ENCODE measurements at regions not wholly inside any gene's neighbourhood (a gene's known extent, or its start where the extent isn't known, plus 50 kb on each side); places are given as distances from the start of the nearest gene placed in this dataset.

DNA sequence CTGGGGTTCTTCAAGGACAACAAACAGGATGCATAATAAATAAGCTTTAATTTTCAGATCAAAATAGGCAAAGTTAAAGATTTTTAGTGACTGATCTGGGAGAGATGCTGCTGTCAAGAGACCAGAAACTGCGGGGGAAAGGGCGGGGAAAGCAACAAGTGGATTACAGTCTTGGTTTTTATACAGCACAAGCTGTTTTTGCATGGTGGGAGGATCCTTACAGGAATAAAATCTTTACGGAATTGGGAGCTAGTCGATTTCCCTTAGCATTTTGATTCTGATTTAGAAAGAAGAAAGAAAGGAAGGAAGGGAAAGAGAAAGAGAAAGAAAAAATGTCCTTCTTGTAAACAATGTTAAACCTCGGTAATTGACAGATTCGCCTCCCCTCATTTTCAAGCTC is 242.3 kb upstream of the SP8 start:
- no peak for DNase-seq (ENCODE audit: low read depth)

DNA sequence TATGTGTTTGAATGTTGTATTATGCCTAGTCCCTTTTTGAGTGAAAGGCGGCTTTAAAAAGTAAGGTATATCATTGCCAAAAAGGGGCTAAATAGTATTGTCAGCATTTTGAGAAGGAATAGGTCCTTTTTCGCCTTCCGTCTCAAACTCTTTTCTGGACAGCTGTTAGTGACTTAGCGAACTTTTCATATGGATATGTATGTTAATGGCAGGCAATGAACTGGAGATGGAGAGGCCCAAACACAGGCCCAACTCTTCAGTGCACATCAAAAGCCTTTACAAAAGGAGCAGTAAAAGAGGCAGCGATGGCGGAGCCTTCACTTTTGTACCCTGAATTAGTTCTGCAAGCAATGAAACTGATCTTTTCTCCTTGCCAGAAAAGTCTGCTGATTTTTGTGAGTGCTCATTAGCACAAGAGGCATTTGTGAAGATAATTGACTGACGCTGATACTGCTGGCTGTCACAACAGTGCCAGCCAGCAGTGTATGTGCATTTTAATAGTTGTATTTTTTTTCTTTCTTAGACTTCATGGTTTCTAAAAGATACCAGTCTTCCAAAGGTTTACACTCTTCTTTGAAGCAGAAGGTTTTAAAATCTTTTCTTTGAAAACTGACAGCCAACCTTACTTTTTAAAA is 243.7 kb upstream of the SP8 start:
- DNase-seq (ENCODE audit: low read depth) = no peak

DNA sequence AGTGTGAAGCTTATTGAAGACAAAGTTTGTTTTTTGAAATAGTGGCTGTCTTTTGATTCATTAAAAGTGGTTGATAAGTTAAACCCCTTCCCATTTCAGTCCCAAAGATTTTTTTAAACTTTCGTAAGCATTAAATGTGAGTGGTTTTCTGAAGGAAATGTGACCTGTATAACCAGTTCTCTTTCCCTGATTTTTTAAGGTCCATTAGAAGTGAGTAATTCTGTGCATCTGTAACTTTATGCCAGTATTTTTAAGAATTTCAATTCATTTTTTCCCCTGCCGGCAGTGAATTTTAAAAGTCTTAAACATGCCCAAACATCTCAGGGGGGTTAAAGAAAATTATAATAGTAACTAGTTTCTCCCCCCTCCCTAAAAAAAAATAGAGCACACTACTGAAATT is 254.6 kb upstream of the SP8 start:
- no peak for DNase-seq (ENCODE audit: low read depth)

DNA sequence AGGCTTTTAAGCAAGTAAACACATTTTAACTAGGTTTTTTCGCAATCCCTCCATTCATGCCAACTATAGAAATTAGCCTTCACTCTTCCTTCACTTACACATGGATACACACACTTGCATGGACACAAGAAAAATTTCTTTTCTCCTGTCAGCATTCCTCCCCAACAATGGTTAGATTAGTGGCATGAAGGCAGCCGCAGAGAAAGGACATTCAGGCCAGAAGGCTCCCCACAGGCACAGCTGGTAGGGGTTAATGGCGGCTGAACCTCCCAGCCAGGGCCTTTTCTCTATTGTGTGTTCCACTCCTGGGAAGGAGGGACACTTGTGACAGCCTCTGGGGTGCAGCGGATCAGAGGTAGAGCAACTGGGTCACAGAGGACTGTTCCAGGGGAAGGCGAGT is 255.0 kb upstream of the SP8 start:
- DNase-seq (ENCODE audit: low read depth) = no peak

DNA sequence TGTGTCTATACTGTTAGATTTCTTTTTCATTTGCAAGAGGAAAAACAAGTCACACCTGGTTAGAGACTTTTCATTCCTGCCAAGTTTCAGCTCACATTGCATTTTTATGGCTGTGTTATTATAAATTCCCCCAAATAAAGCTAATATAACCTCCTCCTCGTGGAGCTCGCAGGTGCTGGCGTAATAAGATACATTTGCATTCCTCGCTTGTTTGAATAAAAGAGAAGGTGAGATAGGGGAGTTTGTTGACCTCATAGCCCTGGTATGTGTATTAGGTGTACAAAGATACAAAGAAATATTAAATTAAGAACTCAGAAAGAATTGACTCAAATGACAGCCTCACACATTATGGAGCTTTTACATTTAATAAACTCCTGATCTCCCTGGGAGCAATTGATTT is 257.7 kb upstream of the SP8 start:
- no peak for DNase-seq (ENCODE audit: low read depth)

DNA sequence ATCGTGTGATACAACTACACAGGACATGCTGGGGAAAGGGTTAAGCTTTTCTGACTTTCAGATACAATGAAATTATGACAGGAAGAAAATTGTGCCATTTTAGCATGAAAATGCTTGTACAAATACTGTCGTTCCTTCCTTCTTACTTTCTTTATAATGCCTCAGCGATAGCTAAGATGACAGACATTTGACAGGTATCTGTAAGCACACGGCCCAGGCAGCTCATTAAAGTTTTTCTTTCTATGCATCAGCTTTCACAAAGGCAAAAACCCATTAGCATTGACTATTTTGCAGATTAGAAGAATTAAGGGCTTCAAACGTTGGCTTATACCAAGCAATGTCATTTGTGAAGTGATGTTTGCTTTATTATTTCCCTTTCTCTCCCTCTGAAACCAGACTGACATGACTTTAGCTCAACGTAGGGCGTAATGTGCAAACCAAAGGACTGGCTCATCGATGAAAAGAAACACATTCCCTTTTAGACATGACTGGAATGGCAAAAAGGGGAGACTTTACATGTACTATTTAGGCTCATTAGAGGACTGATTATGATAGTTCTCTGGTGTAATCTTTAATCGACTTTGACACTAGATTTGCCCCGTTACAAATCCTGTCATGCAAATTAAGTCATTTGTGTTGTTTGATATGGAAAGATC is 258.4 kb upstream of the SP8 start:
- DNase-seq (ENCODE audit: low read depth) = no peak

DNA sequence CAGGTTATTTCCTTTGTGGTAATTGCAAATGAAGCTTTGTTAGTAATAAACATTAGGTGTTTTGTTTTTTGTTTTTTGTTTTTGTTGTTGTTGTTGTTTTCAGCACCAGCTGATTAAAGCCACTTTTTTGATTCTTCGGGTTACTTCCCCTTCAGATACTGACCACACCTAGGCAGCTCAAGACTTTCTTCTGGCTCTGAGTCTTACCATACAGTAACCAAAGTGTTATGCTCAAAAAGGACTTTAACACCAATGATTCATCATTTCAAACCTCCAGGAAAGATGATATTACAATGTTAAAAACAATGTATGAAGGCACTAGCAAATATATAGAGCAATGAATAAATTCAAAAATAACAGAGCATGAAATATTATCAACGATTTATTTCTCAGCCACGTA is 265.2 kb upstream of the SP8 start:
- DNase-seq (ENCODE audit: low read depth) = no peak

DNA sequence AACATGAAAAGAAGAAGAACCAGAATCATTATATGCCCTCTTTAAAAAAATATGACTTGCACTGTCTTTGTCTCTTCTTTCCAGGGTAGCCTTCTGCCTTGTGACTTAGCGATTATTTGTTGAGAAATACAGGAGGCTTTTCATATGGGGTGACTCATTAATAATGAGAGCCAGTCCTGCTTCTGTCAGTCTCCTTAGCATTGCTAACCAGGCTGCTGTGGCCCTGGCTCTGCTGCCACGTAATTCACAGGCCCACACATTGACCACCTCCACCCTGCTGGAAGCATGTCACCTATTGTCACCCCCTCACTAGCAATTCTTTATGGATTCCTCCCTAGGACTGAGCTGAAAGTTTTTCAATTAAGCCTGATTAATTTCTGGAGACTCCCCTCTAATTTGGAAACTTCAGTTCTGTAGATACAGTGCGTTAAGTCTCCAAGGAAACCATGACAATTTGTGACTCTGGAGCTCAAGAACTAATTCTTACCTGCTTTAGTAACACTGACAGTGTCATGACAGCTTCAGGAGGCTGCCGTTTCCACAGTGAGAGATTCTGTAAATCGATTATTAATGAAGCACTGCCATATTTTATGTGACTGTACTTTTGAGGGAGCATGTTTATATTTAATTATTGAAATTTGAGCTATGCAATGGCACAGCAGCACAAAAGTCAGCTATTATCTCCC is 267.9 kb upstream of the SP8 start:
- no peak for DNase-seq (ENCODE audit: low read depth)

DNA sequence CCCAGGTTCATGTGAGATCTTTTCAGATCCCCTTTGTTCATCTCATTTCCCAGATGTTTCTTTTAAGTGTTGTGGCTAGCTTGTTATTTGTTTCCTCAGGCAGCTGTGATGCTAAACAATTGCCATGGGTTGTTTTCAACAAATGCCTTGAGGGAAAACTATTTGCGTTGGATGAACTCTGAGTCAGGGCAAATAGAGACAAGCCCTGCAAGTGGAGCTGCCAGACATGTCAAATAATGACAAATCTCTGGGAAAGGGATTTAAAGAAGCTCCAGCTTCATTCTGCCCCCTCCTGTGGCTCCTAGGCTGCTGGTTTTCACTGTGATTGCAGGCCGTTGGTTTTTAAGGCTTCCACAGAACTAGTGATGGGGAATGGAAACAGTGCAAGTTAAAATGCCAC is 272.4 kb upstream of the SP8 start:
- DNase-seq (ENCODE audit: low read depth) = no peak

DNA sequence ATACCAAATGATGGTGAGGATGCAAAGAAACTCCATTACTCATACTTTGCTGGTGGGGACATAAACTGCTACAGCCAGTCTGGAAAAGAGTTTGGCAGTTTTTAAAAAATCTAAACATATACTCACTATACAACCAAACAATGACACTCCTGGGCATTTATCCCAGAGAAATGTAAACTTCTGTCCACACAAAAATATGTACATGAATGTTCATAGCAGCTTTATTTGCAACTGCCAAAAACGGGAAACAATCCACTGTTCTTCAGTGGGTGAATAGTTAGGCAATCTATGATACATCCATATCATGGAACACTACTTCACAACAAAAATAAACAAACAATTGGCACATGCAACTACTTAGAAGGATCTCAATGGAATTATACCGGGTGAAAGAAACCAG is 276.4 kb upstream of the SP8 start:
- DNase-seq (ENCODE audit: low read depth) = no peak

DNA sequence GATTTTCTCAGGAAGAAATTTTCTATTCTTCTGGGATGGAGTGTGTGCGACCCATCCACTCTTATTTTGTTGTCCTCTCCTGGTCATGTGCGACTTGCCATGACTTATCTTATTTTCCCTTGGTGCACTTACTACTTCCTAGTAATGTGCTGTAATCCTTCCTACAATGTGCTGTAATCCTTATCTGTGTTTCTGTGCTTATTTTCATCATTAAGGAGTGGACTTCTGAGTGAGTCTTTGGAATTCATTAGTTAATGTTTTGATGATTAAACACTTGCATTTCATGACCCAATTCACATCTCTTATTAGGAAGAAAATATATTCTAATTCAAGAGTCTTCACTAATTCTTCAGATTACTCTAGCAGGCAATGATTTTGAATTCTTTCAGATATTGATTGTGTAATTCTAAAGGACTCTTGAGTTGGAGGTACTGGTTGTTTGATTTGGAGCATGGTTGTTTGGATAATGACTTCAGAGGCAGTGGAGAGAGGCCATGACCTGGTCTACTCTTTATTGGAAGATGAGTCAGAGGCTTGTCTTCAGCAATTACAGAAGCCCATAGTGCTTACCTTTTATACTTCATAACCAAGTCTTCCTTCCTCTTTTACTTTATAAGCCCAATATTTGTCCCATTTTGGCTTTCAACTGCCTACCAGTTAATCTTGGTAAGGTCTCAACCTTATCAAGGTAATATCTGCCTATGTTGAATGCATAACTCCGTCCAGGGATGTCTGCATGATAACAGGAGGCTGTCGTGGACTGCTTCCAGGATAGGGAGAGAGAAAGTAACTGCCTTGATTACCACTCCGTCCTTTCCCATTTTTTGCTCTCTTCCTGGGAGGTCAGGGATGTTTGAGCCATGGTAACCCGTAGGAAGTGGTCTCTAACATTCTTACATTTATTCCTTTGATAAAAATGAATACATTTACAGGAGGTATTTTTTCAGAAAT is 278.3 kb upstream of the SP8 start:
- DNase-seq (ENCODE audit: low read depth) = no peak

DNA sequence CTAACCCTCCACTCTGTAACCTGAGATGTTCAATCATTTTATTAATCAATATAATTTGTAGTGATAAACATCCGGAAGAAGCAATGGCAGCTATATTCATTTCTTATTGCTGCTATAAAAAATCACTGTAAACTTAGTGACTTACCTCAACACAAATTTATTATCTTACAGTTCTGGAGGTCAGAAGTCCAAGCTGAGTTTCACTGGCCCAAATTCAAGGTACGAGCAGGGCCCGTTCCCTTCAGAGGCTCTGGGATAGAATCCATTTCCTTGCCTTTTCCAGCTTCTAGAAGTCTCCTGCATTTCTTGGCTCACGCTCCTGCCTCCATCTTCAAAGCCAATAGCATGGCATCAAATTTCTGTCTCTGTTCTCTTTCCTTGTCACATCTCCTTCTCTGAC is 279.5 kb upstream of the SP8 start:
- no peak for DNase-seq (ENCODE audit: low read depth)

DNA sequence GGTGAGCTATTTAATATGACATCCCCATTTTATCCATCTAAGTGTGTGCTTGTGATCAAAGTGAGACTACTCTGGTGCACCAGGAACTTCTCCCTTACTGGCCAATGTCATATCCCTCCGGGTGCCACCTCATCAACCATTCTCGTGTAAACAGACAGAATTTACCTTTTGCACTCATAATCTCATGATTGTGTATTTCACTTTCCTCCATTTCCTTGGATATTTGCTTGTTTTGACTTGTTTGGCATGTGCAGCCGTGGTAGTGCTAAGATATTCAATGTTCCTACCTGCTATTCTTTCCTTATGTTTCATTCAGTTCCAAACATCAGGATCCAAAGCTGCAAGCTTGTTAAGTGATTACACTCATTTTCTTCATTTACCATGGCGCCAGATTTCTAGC is 280.5 kb upstream of the SP8 start:
- DNase-seq (ENCODE audit: low read depth) = no peak

DNA sequence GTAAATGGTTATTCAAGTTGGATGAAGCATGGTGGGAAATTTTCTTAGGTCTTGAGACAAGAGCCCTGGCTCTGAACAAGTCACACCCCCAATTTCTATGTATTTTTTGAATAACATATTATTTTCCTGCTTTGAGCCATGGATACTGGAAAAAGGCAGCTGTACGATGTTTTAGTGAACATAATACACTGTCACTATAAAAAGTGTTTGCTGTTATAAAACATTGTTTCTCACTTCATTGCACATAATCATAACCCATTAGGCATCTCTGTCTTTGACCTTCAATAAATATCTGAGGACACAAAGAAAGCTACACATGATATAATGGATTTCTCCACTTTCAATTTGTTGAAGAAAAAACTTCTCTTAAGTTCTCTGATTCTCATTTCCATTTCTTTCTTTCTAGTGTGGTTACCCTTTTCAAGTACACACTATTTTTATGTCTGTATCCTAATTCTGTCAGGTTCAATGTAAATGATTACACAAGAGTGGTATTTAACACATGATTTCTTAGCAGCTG is 283.9 kb upstream of the SP8 start:
- no peak for DNase-seq (ENCODE audit: low read depth)

DNA sequence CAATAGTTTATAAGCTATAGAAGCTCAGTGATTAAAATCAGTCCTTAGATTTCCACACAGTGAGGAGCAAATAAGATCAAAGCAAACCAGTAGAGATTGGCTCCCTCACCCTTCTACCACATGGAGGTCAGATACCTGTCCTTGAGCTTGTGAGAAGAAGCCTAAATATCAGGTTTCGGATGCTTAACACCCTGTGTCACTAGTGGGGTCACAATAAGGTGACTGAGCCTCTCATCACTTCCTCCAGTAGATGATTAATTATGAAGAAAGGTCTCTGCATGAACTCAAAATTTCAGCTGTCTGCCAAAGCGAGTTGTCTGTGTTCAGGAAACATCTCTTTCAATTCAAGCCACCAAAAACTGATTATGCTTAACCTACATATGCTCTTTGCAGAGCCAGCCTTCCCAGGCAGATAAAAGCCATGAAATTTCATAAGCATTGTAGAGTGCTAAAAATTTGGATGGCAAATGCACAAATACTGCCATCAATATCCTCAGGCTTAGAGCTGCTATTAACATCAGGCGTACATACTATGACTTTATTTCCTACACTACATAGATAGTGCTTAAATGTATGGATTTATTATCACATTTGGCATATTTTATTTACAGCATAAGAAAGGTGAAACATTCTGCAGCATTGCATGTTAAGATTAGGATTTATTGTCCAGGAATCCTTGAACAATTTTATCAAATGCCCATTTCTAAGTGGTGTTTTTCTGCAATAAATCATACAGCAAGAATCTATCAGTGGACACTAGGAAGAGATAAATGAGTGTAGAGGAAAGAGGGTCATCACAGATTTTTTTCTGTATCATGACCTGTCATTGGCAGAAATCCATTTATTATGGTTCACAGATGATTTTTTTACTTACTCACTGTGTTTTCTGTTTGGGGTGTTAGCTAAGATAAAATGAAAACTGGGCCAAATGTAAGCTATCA is 285.1 kb upstream of the SP8 start:
- DNase-seq (ENCODE audit: low read depth) = no peak

DNA sequence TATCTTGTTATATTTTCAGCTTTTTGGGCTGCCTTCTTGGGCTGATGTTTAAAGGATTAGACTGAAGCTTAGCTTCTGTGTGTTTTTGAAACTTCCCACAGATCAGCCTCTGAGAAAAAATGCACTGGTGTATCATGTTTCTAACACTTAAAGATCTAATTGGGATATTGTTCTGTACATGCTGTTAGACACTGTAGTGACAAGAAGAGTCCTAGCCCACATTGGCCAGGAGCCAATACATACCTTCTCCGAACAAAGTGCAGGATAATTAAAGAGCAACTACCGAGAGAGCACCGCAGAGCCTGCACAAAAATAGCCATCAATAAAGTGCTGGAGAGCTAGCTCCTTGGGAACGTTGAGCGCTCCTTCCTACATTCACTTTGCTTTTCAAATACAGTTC is 289.4 kb upstream of the SP8 start:
- no peak for DNase-seq (ENCODE audit: low read depth)

DNA sequence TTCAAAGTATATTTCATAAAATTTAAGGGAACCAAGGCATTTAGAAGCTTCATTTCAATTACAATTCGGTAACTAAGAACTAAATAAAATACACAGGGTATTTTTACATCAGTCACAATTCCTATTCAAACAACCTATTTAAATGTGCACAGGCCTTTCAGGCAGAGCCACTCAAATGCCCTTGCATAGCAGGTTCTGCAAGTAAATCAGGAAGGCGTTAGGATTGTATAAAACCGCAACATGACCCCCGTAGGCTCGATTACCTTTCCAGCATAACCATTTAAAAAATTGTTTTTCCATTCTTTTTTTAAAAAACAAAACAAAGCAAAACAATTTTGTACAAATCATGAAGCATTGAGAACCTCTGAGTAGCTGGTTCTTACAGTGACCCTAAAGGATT is 289.9 kb upstream of the SP8 start:
- DNase-seq (ENCODE audit: low read depth) = no peak

DNA sequence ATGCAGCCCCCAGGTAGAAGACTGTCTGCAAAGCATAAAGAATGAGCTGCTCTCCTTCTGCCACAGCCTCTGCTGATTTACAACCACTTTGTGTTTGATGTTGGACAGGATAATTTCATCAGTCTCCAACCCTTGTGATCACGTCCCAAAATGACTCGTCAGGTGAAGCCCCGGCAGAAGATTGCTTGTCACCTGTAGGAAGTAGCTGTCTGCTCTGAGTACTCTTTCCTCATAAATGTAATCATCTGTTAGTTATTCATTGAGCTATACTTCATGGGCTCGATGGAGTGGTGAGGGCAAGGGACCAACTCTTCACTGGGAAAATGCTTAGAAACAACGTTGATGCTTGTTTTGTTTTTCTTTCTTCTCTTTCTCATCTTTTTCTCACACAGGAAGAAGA is 290.9 kb upstream of the SP8 start:
- DNase-seq (ENCODE audit: low read depth) = no peak

DNA sequence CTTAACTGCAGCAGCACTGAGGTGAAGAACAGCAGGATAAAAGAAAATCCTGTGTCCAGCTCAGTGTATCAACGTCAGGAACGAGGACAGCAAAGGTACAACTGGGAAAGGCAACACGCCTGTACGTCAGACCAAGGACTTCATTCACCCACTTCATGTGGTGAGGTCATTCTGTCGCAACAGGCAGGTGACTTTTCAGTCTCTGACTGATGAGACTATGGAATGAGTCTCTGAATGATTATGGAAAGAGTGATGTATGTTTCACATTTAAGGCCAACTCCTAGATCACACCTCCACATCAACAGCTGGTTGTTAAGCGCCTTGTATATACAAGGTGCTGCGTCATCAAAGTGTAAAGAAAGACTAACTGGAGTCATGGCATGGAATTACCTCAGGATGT is 297.6 kb upstream of the SP8 start:
- DNase-seq (ENCODE audit: low read depth) = no peak

DNA sequence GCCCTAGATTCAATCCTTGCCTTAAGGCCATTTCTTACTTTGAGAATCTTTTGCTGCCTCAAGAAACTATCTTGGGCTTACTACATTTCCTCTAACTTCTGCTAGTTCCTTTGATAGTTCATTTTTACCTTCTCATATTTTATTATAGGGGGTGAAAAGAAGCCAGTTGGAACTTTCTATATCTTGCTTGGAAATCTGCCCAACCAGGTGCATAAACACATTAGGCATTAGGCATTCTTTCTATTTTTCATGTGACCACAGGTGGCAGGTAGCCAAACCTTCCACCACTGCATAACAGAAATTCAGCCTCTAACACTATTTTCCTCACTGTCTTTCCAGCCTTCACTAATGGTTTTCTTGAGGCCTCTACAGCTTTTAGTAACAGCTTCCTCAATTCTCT is 300.0 kb upstream of the SP8 start:
- DNase-seq (ENCODE audit: low read depth) = no peak

DNA sequence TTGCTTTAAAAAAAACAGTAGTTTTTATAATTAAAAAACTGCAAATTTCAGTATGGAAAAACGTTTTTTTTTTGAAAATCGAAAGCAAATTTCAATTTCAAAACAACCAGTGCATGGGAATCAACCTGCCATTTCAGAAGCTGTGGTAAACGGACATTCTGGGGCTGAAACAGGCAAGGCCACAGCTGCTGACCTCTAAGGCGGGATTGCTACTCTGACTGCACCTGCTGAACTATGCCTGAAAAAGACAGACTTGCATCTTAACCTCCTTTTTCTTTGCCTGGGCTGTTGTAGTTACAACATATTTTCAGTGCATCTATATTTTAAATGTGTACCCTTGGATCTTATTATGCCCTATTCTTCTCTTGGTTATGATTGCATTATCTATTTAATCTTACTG is 303.0 kb upstream of the SP8 start:
- DNase-seq (ENCODE audit: low read depth) = no peak
